ENCODE measurements at regions not wholly inside any gene's neighbourhood (a gene's known extent, or its start where the extent isn't known, plus 50 kb on each side); places are given as distances from the start of the nearest gene placed in this dataset.

GRCh38 chr5:15393146-15393545 lies 106.8 kb upstream of the FBXL7 start:
- Mint-ChIP-seq H3K4me1 (no peaks in the 10 kb centered on the region), H3K27me3 (no peaks in the 10 kb centered on the region), H3K4me3 (no peak overlapping the region), H3K36me3 (no peaks in the 10 kb centered on the region), H3K9me3 (peaks cover 11% of the 10 kb centered on the region), H3K27ac (no peak overlapping the region)
- no peak for DNase-seq
- CTCF ChIA-PET, result no interaction called here

GRCh38 chr5:15391704-15392397 lies 108.1 kb upstream of the FBXL7 start:
- Mint-ChIP-seq H3K9me3 (peaks cover 14% of the 10 kb centered on the region), H3K4me1 (no peaks in the 10 kb centered on the region), H3K27ac (no peak overlapping the region), H3K4me3 (no peak overlapping the region), H3K36me3 (no peaks in the 10 kb centered on the region), H3K27me3 (no peaks in the 10 kb centered on the region)
- CTCF ChIA-PET, result no interaction called here
- no peak for DNase-seq

- Mint-ChIP-seq H3K9me3 (peaks cover 19% of the 10 kb centered on the region), H3K27me3 (no peaks in the 10 kb centered on the region), H3K4me1 (no peaks in the 10 kb centered on the region), H3K36me3 (no peaks in the 10 kb centered on the region), H3K4me3 (no peak overlapping the region), H3K27ac (no peak overlapping the region)
- no peak for DNase-seq
- CTCF ChIA-PET, result no interaction called here
Observed at GRCh38 chr5:15388866-15389265, 111.1 kb upstream of the FBXL7 start.

- no peaks in the 10 kb centered on the region for H3K36me3 Mint-ChIP-seq
- H3K27me3 Mint-ChIP-seq, result no peaks in the 10 kb centered on the region
- peaks cover 19% of the 10 kb centered on the region for H3K9me3 Mint-ChIP-seq
- no peak for DNase-seq
- H3K4me3 Mint-ChIP-seq, result no peak overlapping the region
- CTCF ChIA-PET, result no interaction called here
- H3K27ac Mint-ChIP-seq, result no peak overlapping the region
- no peaks in the 10 kb centered on the region for H3K4me1 Mint-ChIP-seq
Observed at GRCh38 chr5:15387931-15388524, 112.0 kb upstream of the FBXL7 start.

- Mint-ChIP-seq H3K4me1 (no peaks in the 10 kb centered on the region), H3K9me3 (peaks cover 19% of the 10 kb centered on the region), H3K27ac (no peak overlapping the region), H3K36me3 (no peaks in the 10 kb centered on the region), H3K4me3 (no peak overlapping the region), H3K27me3 (no peaks in the 10 kb centered on the region)
- CTCF ChIA-PET, result no interaction called here
- no peak for DNase-seq
Observed at GRCh38 chr5:15386122-15386521, 113.9 kb upstream of the FBXL7 start.

- no peak overlapping the region for H3K27ac Mint-ChIP-seq
- H3K4me3 Mint-ChIP-seq, result no peak overlapping the region
- H3K36me3 Mint-ChIP-seq, result no peaks in the 10 kb centered on the region
- CTCF ChIA-PET, result no interaction called here
- H3K27me3 Mint-ChIP-seq, result no peaks in the 10 kb centered on the region
- H3K4me1 Mint-ChIP-seq, result no peaks in the 10 kb centered on the region
- H3K9me3 Mint-ChIP-seq, result peaks cover 19% of the 10 kb centered on the region
- no peak for DNase-seq
Observed at GRCh38 chr5:15385553-15385952, 114.4 kb upstream of the FBXL7 start.

GRCh38 chr5:15385037-15385436 lies 114.9 kb upstream of the FBXL7 start:
- H3K27me3 Mint-ChIP-seq, result no peaks in the 10 kb centered on the region
- no peak overlapping the region for H3K4me3 Mint-ChIP-seq
- no peak overlapping the region for H3K27ac Mint-ChIP-seq
- no peaks in the 10 kb centered on the region for H3K36me3 Mint-ChIP-seq
- H3K4me1 Mint-ChIP-seq, result no peaks in the 10 kb centered on the region
- CTCF ChIA-PET, result no interaction called here
- no peak for DNase-seq
- peaks cover 19% of the 10 kb centered on the region for H3K9me3 Mint-ChIP-seq

- CTCF ChIA-PET, result no interaction called here
- no peaks in the 10 kb centered on the region for H3K27me3 Mint-ChIP-seq
- no peak for DNase-seq
- peaks cover 19% of the 10 kb centered on the region for H3K9me3 Mint-ChIP-seq
- no peak overlapping the region for H3K27ac Mint-ChIP-seq
- no peaks in the 10 kb centered on the region for H3K36me3 Mint-ChIP-seq
- H3K4me1 Mint-ChIP-seq, result no peaks in the 10 kb centered on the region
- no peak overlapping the region for H3K4me3 Mint-ChIP-seq
Observed at GRCh38 chr5:15384581-15384980, 115.4 kb upstream of the FBXL7 start.

GRCh38 chr5:15384176-15384575 lies 115.8 kb upstream of the FBXL7 start:
- Mint-ChIP-seq H3K36me3 (no peaks in the 10 kb centered on the region), H3K4me3 (no peak overlapping the region), H3K27me3 (no peaks in the 10 kb centered on the region), H3K4me1 (no peaks in the 10 kb centered on the region), H3K9me3 (peaks cover 19% of the 10 kb centered on the region), H3K27ac (no peak overlapping the region)
- no peak for DNase-seq
- CTCF ChIA-PET, result no interaction called here

- H3K36me3 Mint-ChIP-seq, result no peaks in the 10 kb centered on the region
- CTCF ChIA-PET, result no interaction called here
- H3K9me3 Mint-ChIP-seq, result peaks cover 19% of the 10 kb centered on the region
- H3K4me3 Mint-ChIP-seq, result no peak overlapping the region
- H3K27ac Mint-ChIP-seq, result no peak overlapping the region
- no peak for DNase-seq
- no peaks in the 10 kb centered on the region for H3K4me1 Mint-ChIP-seq
- no peaks in the 10 kb centered on the region for H3K27me3 Mint-ChIP-seq
Observed at GRCh38 chr5:15383469-15383868, 116.5 kb upstream of the FBXL7 start.

- Mint-ChIP-seq H3K27ac (no peak overlapping the region), H3K9me3 (peaks cover 19% of the 10 kb centered on the region), H3K4me1 (no peaks in the 10 kb centered on the region), H3K27me3 (no peaks in the 10 kb centered on the region), H3K36me3 (no peaks in the 10 kb centered on the region), H3K4me3 (no peak overlapping the region)
- DNase-seq, result no peak
- CTCF ChIA-PET, result no interaction called here
Observed at GRCh38 chr5:15383021-15383420, 117.0 kb upstream of the FBXL7 start.

GRCh38 chr5:15377573-15378340 lies 122.2 kb upstream of the FBXL7 start:
- Mint-ChIP-seq H3K27ac (no peak overlapping the region), H3K27me3 (no peaks in the 10 kb centered on the region), H3K4me3 (no peak overlapping the region), H3K36me3 (no peaks in the 10 kb centered on the region), H3K4me1 (no peaks in the 10 kb centered on the region), H3K9me3 (no peaks in the 10 kb centered on the region)
- no peak for DNase-seq
- CTCF ChIA-PET, result no interaction called here

- Mint-ChIP-seq H3K4me3 (no peak overlapping the region), H3K4me1 (no peaks in the 10 kb centered on the region), H3K27ac (no peak overlapping the region), H3K9me3 (no peaks in the 10 kb centered on the region), H3K27me3 (no peaks in the 10 kb centered on the region), H3K36me3 (no peaks in the 10 kb centered on the region)
- DNase-seq, result no peak
- CTCF ChIA-PET, result no interaction called here
Observed at GRCh38 chr5:15376803-15377202, 123.2 kb upstream of the FBXL7 start.

GRCh38 chr5:15376088-15376487 lies 123.9 kb upstream of the FBXL7 start:
- Mint-ChIP-seq H3K36me3 (no peaks in the 10 kb centered on the region), H3K27me3 (no peaks in the 10 kb centered on the region), H3K9me3 (no peaks in the 10 kb centered on the region), H3K4me1 (no peaks in the 10 kb centered on the region), H3K27ac (no peak overlapping the region), H3K4me3 (no peak overlapping the region)
- DNase-seq, result no peak
- CTCF ChIA-PET, result no interaction called here

GRCh38 chr5:15375559-15375958 lies 124.4 kb upstream of the FBXL7 start:
- Mint-ChIP-seq H3K36me3 (no peaks in the 10 kb centered on the region), H3K4me1 (no peaks in the 10 kb centered on the region), H3K27me3 (no peaks in the 10 kb centered on the region), H3K9me3 (no peaks in the 10 kb centered on the region), H3K4me3 (no peak overlapping the region), H3K27ac (no peak overlapping the region)
- DNase-seq, result no peak
- CTCF ChIA-PET, result no interaction called here
